Ectodermal cell (in vitro differentiated cells): ENCODE measurements at regions not wholly inside any gene's neighbourhood (a gene's known extent, or its start where the extent isn't known, plus 50 kb on each side); places are given as distances from the start of the nearest gene placed in this dataset.
"Not testable (repeated sequence)": the region's sequence is repeated elsewhere in the genome, so short reads cannot be mapped to it uniquely, and the experiment has no call there.

Experiments used
- H3K27ac ChIP-seq: 2 replicates; pipeline ENCODE4 v1.7.0; 2013; ENCODE audit warnings: mild to moderate bottlenecking, low read depth, low read length; ENCODE audit not compliant: insufficient read depth, poor library complexity, severe bottlenecking
- H3K27me3 ChIP-seq: 2 replicates; pipeline ENCODE4 v1.7.0; 2013; ENCODE audit warnings: mild to moderate bottlenecking, low read length; ENCODE audit not compliant: insufficient read depth, control insufficient read depth, poor library complexity, severe bottlenecking
- H3K36me3 ChIP-seq: one replicate; pipeline ENCODE4 v1.7.0; 2013; ENCODE audit warnings: low read length; ENCODE audit not compliant: control insufficient read depth, insufficient read depth
- H3K4me1 ChIP-seq: one replicate; pipeline ENCODE4 v1.7.0; 2013; ENCODE audit warnings: low read length; ENCODE audit not compliant: control insufficient read depth, insufficient read depth
- H3K4me3 ChIP-seq: 2 replicates; pipeline ENCODE4 v1.7.0; 2013; ENCODE audit warnings: low read depth, low read length, control low read depth; ENCODE audit not compliant: insufficient read depth
- H3K9me3 ChIP-seq: 2 replicates; pipeline ENCODE4 v1.7.0; 2013; ENCODE audit warnings: mild to moderate bottlenecking, low read length, moderate library complexity; ENCODE audit not compliant: control insufficient read depth
- WGBS, 2 experiments: methylation state at CpG; one replicate each; pipeline ENCODE4 v1.1.7; 2013; ENCODE audit warnings: missing lambda C conversion rate in 2 of 2; 5-methylcytosine and 5-hydroxymethylcytosine counted together

- no peaks in the 10 kb centered on the region for H3K27me3 ChIP-seq
- no peak overlapping the region for H3K4me3 ChIP-seq
- 67 to 73% methylated on average over 5 of the region's 5 CpGs for WGBS, 2 experiments
- no peaks in the 10 kb centered on the region for H3K9me3 ChIP-seq
- H3K27ac ChIP-seq = no peak overlapping the region
- no peaks in the 10 kb centered on the region for H3K36me3 ChIP-seq
- H3K4me1 ChIP-seq = no peaks in the 10 kb centered on the region
Measured at GRCh38 chr1:29758781-29759499, 522.6 kb downstream of the PTPRU start.

GRCh38 chr1:29757866-29758780 lies 521.8 kb downstream of the PTPRU start:
- no peaks in the 10 kb centered on the region for H3K4me1 ChIP-seq
- no peaks in the 10 kb centered on the region for H3K27me3 ChIP-seq
- no peak overlapping the region for H3K27ac ChIP-seq
- no peak overlapping the region for H3K4me3 ChIP-seq
- 80 to 84% methylated on average over 8 of the region's 8 CpGs for whole genome bisulfite sequencing, 2 experiments
- no peaks in the 10 kb centered on the region for H3K9me3 ChIP-seq
- no peaks in the 10 kb centered on the region for H3K36me3 ChIP-seq

- Histone ChIP-seq H3K9me3 (no peaks in the 10 kb centered on the region), H3K4me1 (no peaks in the 10 kb centered on the region), H3K27ac (no peak overlapping the region), H3K4me3 (no peak overlapping the region), H3K27me3 (no peaks in the 10 kb centered on the region), H3K36me3 (no peaks in the 10 kb centered on the region)
- WGBS, 2 experiments = 87 to 94% methylated on average over 10 to 11 of the region's 11 CpGs
Measured at GRCh38 chr1:29756901-29757725, 520.8 kb downstream of the PTPRU start.

- WGBS, 2 experiments = 90 to 93% methylated on average over 5 of the region's 5 CpGs
- H3K36me3 ChIP-seq = no peaks in the 10 kb centered on the region
Measured at GRCh38 chr1:29756498-29756897, 520.2 kb downstream of the PTPRU start.

GRCh38 chr1:29756085-29756484 lies 519.8 kb downstream of the PTPRU start:
- 83 to 86% methylated on average over 3 to 5 of the region's 5 CpGs for WGBS, 2 experiments

More at GRCh38 chr1:29756498-29756897, 520.2 kb downstream of the PTPRU start:
- Histone ChIP-seq H3K27ac (no peak overlapping the region), H3K27me3 (no peaks in the 10 kb centered on the region), H3K9me3 (no peaks in the 10 kb centered on the region), H3K4me1 (no peaks in the 10 kb centered on the region), H3K4me3 (no peak overlapping the region)

GRCh38 chr1:29755412-29756015 lies 519.2 kb downstream of the PTPRU start:
- 91% methylated on average over 6 of the region's 6 CpGs for WGBS, 2 experiments

More at GRCh38 chr1:29756085-29756484, 519.8 kb downstream of the PTPRU start:
- no peaks in the 10 kb centered on the region for H3K4me1 ChIP-seq
- H3K36me3 ChIP-seq = no peaks in the 10 kb centered on the region
- no peaks in the 10 kb centered on the region for H3K9me3 ChIP-seq
- no peak overlapping the region for H3K27ac ChIP-seq
- H3K27me3 ChIP-seq = no peaks in the 10 kb centered on the region
- H3K4me3 ChIP-seq = no peak overlapping the region

GRCh38 chr1:29754573-29755375 lies 518.5 kb downstream of the PTPRU start:
- no peak overlapping the region for H3K4me3 ChIP-seq
- H3K27ac ChIP-seq = no peak overlapping the region
- no peaks in the 10 kb centered on the region for H3K9me3 ChIP-seq
- WGBS, 2 experiments = 91% methylated on average over 12 to 14 of the region's 14 CpGs
- no peaks in the 10 kb centered on the region for H3K36me3 ChIP-seq
- H3K27me3 ChIP-seq = no peaks in the 10 kb centered on the region
- no peaks in the 10 kb centered on the region for H3K4me1 ChIP-seq

More at GRCh38 chr1:29755412-29756015, 519.2 kb downstream of the PTPRU start:
- not testable (repeated sequence) for H3K27me3 ChIP-seq, H3K36me3 ChIP-seq, H3K27ac ChIP-seq, H3K4me1 ChIP-seq, H3K9me3 ChIP-seq, H3K4me3 ChIP-seq

- no peak overlapping the region for H3K27ac ChIP-seq
- no peaks in the 10 kb centered on the region for H3K36me3 ChIP-seq
- no peaks in the 10 kb centered on the region for H3K9me3 ChIP-seq
- H3K4me3 ChIP-seq = no peak overlapping the region
- WGBS, 2 experiments = 79 to 81% methylated on average over 3 of the region's 3 CpGs
- H3K27me3 ChIP-seq = no peaks in the 10 kb centered on the region
- H3K4me1 ChIP-seq = no peaks in the 10 kb centered on the region
Measured at GRCh38 chr1:29753771-29754572, 517.6 kb downstream of the PTPRU start.
